DOHH2 (cell line): ENCODE measurements at regions not wholly inside any gene's neighbourhood (a gene's known extent, or its start where the extent isn't known, plus 50 kb on each side); places are given as distances from the start of the nearest gene placed in this dataset.

Experiments
- H3F3A ChIP-seq: fragments of 200-600 bp; sonication (generic), shearing (Covaris generic); 2 replicates; pipeline ENCODE4 v1.6.0; 2016; ENCODE audit warnings: antibody characterized with exemption, mild to moderate bottlenecking; ENCODE audit not compliant: control insufficient read depth, insufficient read depth
- H3K27ac ChIP-seq: fragments of 200-600 bp; sonication (generic); 2 replicates; pipeline ENCODE4 v1.5.1; 2014; ENCODE audit warnings: low read depth, mild to moderate bottlenecking, low read length, moderate library complexity
- H3K27me3 ChIP-seq: fragments of 200-600 bp; sonication (generic); 2 replicates; pipeline ENCODE4 v1.6.1; 2014; ENCODE audit warnings: mild to moderate bottlenecking, low read length, mixed read lengths; ENCODE audit not compliant: control insufficient read depth
- H3K36me3 ChIP-seq: fragments of 200-600 bp; sonication (generic); 2 replicates; pipeline ENCODE4 v1.6.1; 2014; ENCODE audit warnings: mild to moderate bottlenecking, low read length, moderate library complexity, mixed read lengths; ENCODE audit not compliant: control insufficient read depth
- H3K4me1 ChIP-seq: fragments of 200-600 bp; sonication (generic); 2 replicates; pipeline ENCODE4 v1.6.1; 2014; ENCODE audit warnings: mild to moderate bottlenecking, low read length, mixed read lengths; ENCODE audit not compliant: control insufficient read depth
- H3K4me2 ChIP-seq: fragments of 200-600 bp; sonication (generic); 2 replicates; pipeline ENCODE4 v1.6.0; 2014; ENCODE audit warnings: mild to moderate bottlenecking, low read length, moderate library complexity
- H3K4me3 ChIP-seq: fragments of 200-600 bp; sonication (generic); 2 replicates; pipeline ENCODE4 v1.5.1; 2014; ENCODE audit warnings: mild to moderate bottlenecking, low read length, mixed read lengths
- H3K79me2 ChIP-seq: fragments of 200-600 bp; sonication (generic); 2 replicates; pipeline ENCODE4 v1.6.1; 2014; ENCODE audit warnings: mild to moderate bottlenecking, low read length, mixed read lengths; ENCODE audit not compliant: control insufficient read depth
- H3K9me2 ChIP-seq: fragments of 200-600 bp; sonication (generic); replicated peaks from 2 replicates; pipeline ENCODE4 v1.6.1; 2014; ENCODE audit warnings: mild to moderate bottlenecking, low read length, mixed read lengths; ENCODE audit not compliant: control insufficient read depth
- H3K9me3 ChIP-seq: fragments of 200-600 bp; sonication (generic); 2 replicates; pipeline ENCODE4 v1.6.1; 2014; ENCODE audit warnings: antibody characterized with exemption, low read length, mixed read lengths; ENCODE audit not compliant: control insufficient read depth, insufficient read depth
- H4K20me1 ChIP-seq: fragments of 200-600 bp; sonication (generic); 2 replicates; pipeline ENCODE4 v1.6.0; 2014; ENCODE audit warnings: low read depth, mild to moderate bottlenecking, antibody characterized with exemption, low read length, moderate library complexity; ENCODE audit not compliant: control insufficient read depth, insufficient read depth
- CTCF ChIP-seq: fragments of 200-600 bp; sonication (generic); IDR thresholded peaks from one replicate; pipeline ENCODE4 v1.5.1; 2014; ENCODE audit warnings: antibody characterized with exemption, mild to moderate bottlenecking, low read depth, low read length; ENCODE audit not compliant: poor library complexity, severe bottlenecking
- EZH2phosphoT487 ChIP-seq: fragments of 200-600 bp; sonication (generic); IDR thresholded peaks from 2 replicates; pipeline ENCODE4 v1.6.1; 2017; ENCODE audit warnings: borderline replicate concordance, mild to moderate bottlenecking, antibody characterized with exemption, low read length, moderate library complexity, mixed read lengths

- Histone ChIP-seq H3K27me3 (no peaks in the 10 kb centered on the region), H3F3A (no peaks in the 10 kb centered on the region), H3K9me2 (no peaks in the 10 kb centered on the region), H3K9me3 (peaks cover 2% of the 10 kb centered on the region; the same call in 1 of the 2 replicates), H3K4me3 (no peak overlapping the region), H3K36me3 (no peaks in the 10 kb centered on the region), H4K20me1 (no peaks in the 10 kb centered on the region), H3K4me2 (no peak overlapping the region), H3K4me1 (no peaks in the 10 kb centered on the region), H3K79me2 (no peaks in the 10 kb centered on the region), H3K27ac (no peak overlapping the region)
- TF ChIP-seq EZH2phosphoT487 (no peak), CTCF (no peak)
Measured at GRCh38 chr19:30744741-30745475, 372.7 kb downstream of the ZNF536 start.

- no peaks in the 10 kb centered on the region for H3K36me3 ChIP-seq
- H4K20me1 ChIP-seq = no peaks in the 10 kb centered on the region
- no peak overlapping the region for H3K4me3 ChIP-seq
- no peaks in the 10 kb centered on the region for H3K9me2 ChIP-seq
- H3F3A ChIP-seq = no peaks in the 10 kb centered on the region
- H3K27ac ChIP-seq = no peak overlapping the region
- no peaks in the 10 kb centered on the region for H3K4me1 ChIP-seq
- no peaks in the 10 kb centered on the region for H3K9me3 ChIP-seq
- H3K27me3 ChIP-seq = no peaks in the 10 kb centered on the region
- no peak overlapping the region for H3K4me2 ChIP-seq
- TF ChIP-seq CTCF = no peak
- no peak for TF ChIP-seq EZH2phosphoT487
- H3K79me2 ChIP-seq = no peaks in the 10 kb centered on the region
Measured at GRCh38 chr19:30743702-30744101, 371.5 kb downstream of the ZNF536 start.

GRCh38 chr19:30743011-30743410 is 370.8 kb downstream of the ZNF536 start:
- no peaks in the 10 kb centered on the region for H4K20me1 ChIP-seq
- H3F3A ChIP-seq = no peaks in the 10 kb centered on the region
- no peak overlapping the region for H3K4me2 ChIP-seq
- no peak for TF ChIP-seq EZH2phosphoT487
- TF ChIP-seq CTCF = no peak
- no peaks in the 10 kb centered on the region for H3K27me3 ChIP-seq
- no peaks in the 10 kb centered on the region for H3K36me3 ChIP-seq
- H3K27ac ChIP-seq = no peak overlapping the region
- H3K9me3 ChIP-seq = no peaks in the 10 kb centered on the region
- H3K9me2 ChIP-seq = no peaks in the 10 kb centered on the region
- H3K79me2 ChIP-seq = no peaks in the 10 kb centered on the region
- no peaks in the 10 kb centered on the region for H3K4me1 ChIP-seq
- H3K4me3 ChIP-seq = no peak overlapping the region
